WTC11 (cell line): ENCODE measurements at regions not wholly inside any gene's neighbourhood (a gene's known extent, or its start where the extent isn't known, plus 50 kb on each side); places are given as distances from the start of the nearest gene placed in this dataset.

Experiments used
- ATAC-seq: fragments of 200-7000 bp; cut with Tn5 transposase; 2 replicates; pipeline ENCODE4 v1.10.0; 2021; ENCODE audit warnings: mild to moderate bottlenecking, moderate library complexity
- CTCF ChIA-PET: fragments of 300-600 bp; sonication (Branson Sonifier 250); formaldehyde crosslinking; loops from one replicate; lab custom pipeline; 2021; ENCODE audit warnings: antibody characterized with exemption; lab: Charles Lee
- POLR2A ChIA-PET: fragments of 350-600 bp; sonication (Branson Sonifier 250); formaldehyde crosslinking; loops from one replicate; lab custom pipeline; 2021; ENCODE audit warnings: antibody characterized with exemption; lab: Charles Lee
- DNase-seq: peaks from one replicate; pipeline ENCODE4 v3.0.0; 2021; ENCODE audit warnings: low spot score
- H3K27ac Mint-ChIP-seq: 2 replicates; pipeline ENCODE4 v1.8.0; 2021; ENCODE audit warnings: mixed read lengths
- H3K27me3 Mint-ChIP-seq: 2 replicates; pipeline ENCODE4 v1.8.0; 2021; ENCODE audit warnings: low read depth, mild to moderate bottlenecking, moderate library complexity, mixed read lengths
- H3K36me3 Mint-ChIP-seq: 2 replicates; pipeline ENCODE4 v1.8.0; 2021; ENCODE audit warnings: mixed read lengths
- H3K4me1 Mint-ChIP-seq: 2 replicates; pipeline ENCODE4 v1.8.0; 2022; ENCODE audit warnings: mixed read lengths
- H3K4me3 Mint-ChIP-seq: 2 replicates; pipeline ENCODE4 v1.8.0; 2021; ENCODE audit warnings: mild to moderate bottlenecking, moderate library complexity, mixed read lengths
- H3K9me3 Mint-ChIP-seq: 2 replicates; pipeline ENCODE4 v1.8.0; 2021; ENCODE audit warnings: mixed read lengths
- ARID4B ChIP-seq: sonication (generic); formaldehyde crosslinking; IDR thresholded peaks from 2 replicates; pipeline ENCODE4 v1.8.0; 2023; ENCODE audit warnings: missing genetic modification reagents, mild to moderate bottlenecking, borderline replicate concordance
- ATF2 ChIP-seq: sonication (generic); formaldehyde crosslinking; IDR thresholded peaks from 2 replicates; pipeline ENCODE4 v1.8.1; 2022; ENCODE audit warnings: low read depth, missing genetic modification reagents, borderline replicate concordance
- ATF6 ChIP-seq: sonication (generic); formaldehyde crosslinking; IDR thresholded peaks from 2 replicates; pipeline ENCODE4 v1.8.1; 2023; ENCODE audit warnings: mild to moderate bottlenecking, missing genetic modification reagents
- E2F4 ChIP-seq: sonication (generic); formaldehyde crosslinking; IDR thresholded peaks from 2 replicates; pipeline ENCODE4 v1.8.1; 2022; ENCODE audit warnings: low read depth, mild to moderate bottlenecking, moderate library complexity, missing genetic modification reagents, borderline replicate concordance
- E2F5 ChIP-seq: sonication (generic); formaldehyde crosslinking; IDR thresholded peaks from 2 replicates; pipeline ENCODE4 v1.8.1; 2022; ENCODE audit warnings: mild to moderate bottlenecking, moderate library complexity, missing genetic modification reagents
- HMGA2 ChIP-seq: fragments of 250-450 bp; sonication (Bioruptor Pico); IDR thresholded peaks from 2 replicates; pipeline ENCODE4 v1.4.0; 2021; ENCODE audit warnings: mild to moderate bottlenecking, moderate library complexity
- IRF2 ChIP-seq: sonication (generic); formaldehyde crosslinking; IDR thresholded peaks from 2 replicates; pipeline ENCODE4 v1.8.0; 2022; ENCODE audit warnings: low read depth, missing genetic modification reagents, borderline replicate concordance
- MLX ChIP-seq: sonication (generic); formaldehyde crosslinking; IDR thresholded peaks from 2 replicates; pipeline ENCODE4 v1.8.1; 2023; ENCODE audit warnings: mild to moderate bottlenecking, missing genetic modification reagents, moderate library complexity
- NFE2L1 ChIP-seq: sonication (generic); formaldehyde crosslinking; IDR thresholded peaks from 2 replicates; pipeline ENCODE4 v1.8.1; 2023; ENCODE audit warnings: missing genetic modification reagents
- PREB ChIP-seq: sonication (generic); formaldehyde crosslinking; IDR thresholded peaks from 2 replicates; pipeline ENCODE4 v1.8.1; 2022; ENCODE audit warnings: mild to moderate bottlenecking, missing genetic modification reagents, moderate library complexity, borderline replicate concordance
- SOX15 ChIP-seq: fragments of 250-450 bp; sonication (Bioruptor Pico); IDR thresholded peaks from 2 replicates; pipeline ENCODE4 v1.9.0; 2021; ENCODE audit warnings: mild to moderate bottlenecking
- ZNF263 ChIP-seq: sonication (generic); formaldehyde crosslinking; IDR thresholded peaks from 2 replicates; pipeline ENCODE4 v1.8.1; 2022; ENCODE audit warnings: low read depth, mild to moderate bottlenecking, moderate library complexity, missing genetic modification reagents
- ZNF416 ChIP-seq: fragments of 250-450 bp; sonication (Bioruptor Pico); IDR thresholded peaks from 2 replicates; pipeline ENCODE4 v1.9.0; 2021; ENCODE audit warnings: mild to moderate bottlenecking, inconsistent platforms
- ZNF423 ChIP-seq: fragments of 250-450 bp; sonication (Bioruptor Pico); IDR thresholded peaks from 2 replicates; pipeline ENCODE4 v2.1.2; 2022; ENCODE audit warnings: mild to moderate bottlenecking, moderate library complexity
- ZNF512 ChIP-seq: sonication (generic); formaldehyde crosslinking; IDR thresholded peaks from 2 replicates; pipeline ENCODE4 v1.8.1; 2022; ENCODE audit warnings: missing genetic modification reagents, borderline replicate concordance
- ZNF671 ChIP-seq: fragments of 250-450 bp; sonication (Bioruptor Pico); IDR thresholded peaks from 2 replicates; pipeline ENCODE4 v1.8.0; 2021; ENCODE audit warnings: mild to moderate bottlenecking
- ZSCAN18 ChIP-seq: fragments of 250-450 bp; sonication (Bioruptor Pico); IDR thresholded peaks from 2 replicates; pipeline ENCODE4 v2.1.2; 2022; ENCODE audit warnings: mild to moderate bottlenecking, moderate library complexity

GRCh38 chr6:139939189-139939979 is 564.9 kb upstream of the CITED2 start (continued):
- no peak for TF ChIP-seq ATF2
- TF ChIP-seq IRF2 (CRISPR knock-in tag), result no peak
- TF ChIP-seq HMGA2 (CRISPR knock-in tag), result no peak
- TF ChIP-seq E2F4, result no peak
- TF ChIP-seq ZNF512 (CRISPR knock-in tag), result no peak
- no peak for TF ChIP-seq ZSCAN18 (CRISPR knock-in tag)
- no peak for TF ChIP-seq ATF6 (CRISPR knock-in tag)
- TF ChIP-seq NFE2L1, result no peak
- TF ChIP-seq MLX (CRISPR knock-in tag), result no peak

GRCh38 chr6:139932671-139933070 is 558.2 kb upstream of the CITED2 start:
- Mint-ChIP-seq H3K9me3 (no peaks in the 10 kb centered on the region), H3K27me3 (no peaks in the 10 kb centered on the region), H3K4me3 (no peak overlapping the region), H3K36me3 (no peaks in the 10 kb centered on the region), H3K27ac (no peak overlapping the region), H3K4me1 (peaks cover 4% of the 10 kb centered on the region; the same call in 1 of the 2 replicates)
- no peak for DNase-seq
- no peak for ATAC-seq
- TF ChIP-seq E2F5 (CRISPR knock-in tag), result no peak
- no peak for TF ChIP-seq ZNF263 (CRISPR knock-in tag)
- no peak for TF ChIP-seq ZNF671 (CRISPR knock-in tag)
- no peak for TF ChIP-seq PREB
- no peak for TF ChIP-seq ARID4B
- TF ChIP-seq ZNF416 (CRISPR knock-in tag), result no peak
- TF ChIP-seq ZNF423, result no peak
- no peak for TF ChIP-seq ATF2
- no peak for TF ChIP-seq SOX15
- ChIA-PET POLR2A (no interaction called here), CTCF (no interaction called here)
